Spinal cord (tissue), 9 donors: ENCODE measurements at regions not wholly inside any gene's neighbourhood (a gene's known extent, or its start where the extent isn't known, plus 50 kb on each side); places are given as distances from the start of the nearest gene placed in this dataset.

Experiments used
- DNase-seq, 6 donors: peaks; one replicate each; pipeline versions ENCODE4 v3.0.0 to v3.0.0-alpha.2; 2013 to 2015; ENCODE audit warnings: low spot score in 6 of 6, low read depth in 4 of 6
- H3K27ac ChIP-seq: one replicate; pipeline ENCODE4 v1.5.1; 2013; ENCODE audit warnings: low read depth, low read length, control low read depth
- H3K27me3 ChIP-seq: one replicate; pipeline ENCODE4 v1.6.1; 2013; ENCODE audit warnings: low read length; ENCODE audit not compliant: control insufficient read depth, insufficient read depth
- H3K36me3 ChIP-seq: one replicate; pipeline ENCODE4 v1.6.1; 2013; ENCODE audit warnings: low read length; ENCODE audit not compliant: control insufficient read depth, insufficient read depth
- H3K4me1 ChIP-seq: one replicate; pipeline ENCODE4 v1.6.1; 2013; ENCODE audit warnings: low read length; ENCODE audit not compliant: control insufficient read depth, insufficient read depth
- H3K4me3 ChIP-seq: one replicate; pipeline ENCODE4 v1.5.1; 2013; ENCODE audit warnings: low read depth, low read length, control low read depth
- H3K9me3 ChIP-seq: one replicate; pipeline ENCODE4 v1.6.1; 2013; ENCODE audit warnings: low read length; ENCODE audit not compliant: control insufficient read depth, insufficient read depth
- WGBS: methylation state at CpG from one replicate; pipeline ENCODE4 v1.1.5; 2013; ENCODE audit warnings: missing lambda C conversion rate; ENCODE audit not compliant: insufficient coverage; 5-methylcytosine and 5-hydroxymethylcytosine counted together
- donor health status: healthy.

GRCh38 chr2:121000804-121001203 is 265.1 kb downstream of the GLI2 start:
- Histone ChIP-seq H3K36me3 (no peaks in the 10 kb centered on the region), H3K4me3 (no peak overlapping the region), H3K4me1 (peaks cover 3% of the 10 kb centered on the region), H3K27me3 (no peaks in the 10 kb centered on the region), H3K9me3 (no peaks in the 10 kb centered on the region), H3K27ac (no peak overlapping the region)
- WGBS = 100% methylated on average over 1 of the region's 3 CpGs
- no peak for DNase-seq

GRCh38 chr2:121001641-121002040 is 266.0 kb downstream of the GLI2 start:
- no peak for DNase-seq
- no peak overlapping the region for H3K4me3 ChIP-seq

GRCh38 chr2:121002597-121002996 is 266.9 kb downstream of the GLI2 start:
- peaks cover 6% of the 10 kb centered on the region for H3K4me1 ChIP-seq
- WGBS = 0% methylated on average over 1 of the region's 1 CpG
- no peak overlapping the region for H3K27ac ChIP-seq
- no peak for DNase-seq
- H3K4me3 ChIP-seq = no peak overlapping the region
- H3K36me3 ChIP-seq = no peaks in the 10 kb centered on the region
- H3K27me3 ChIP-seq = no peaks in the 10 kb centered on the region
- H3K9me3 ChIP-seq = no peaks in the 10 kb centered on the region

More at GRCh38 chr2:121001641-121002040, 266.0 kb downstream of the GLI2 start:
- Histone ChIP-seq H3K4me1 (peaks cover 6% of the 10 kb centered on the region), H3K27ac (no peak overlapping the region), H3K27me3 (no peaks in the 10 kb centered on the region), H3K9me3 (no peaks in the 10 kb centered on the region), H3K36me3 (no peaks in the 10 kb centered on the region)

GRCh38 chr2:121003391-121003790 is 267.7 kb downstream of the GLI2 start:
- Histone ChIP-seq H3K9me3 (no peaks in the 10 kb centered on the region), H3K4me1 (peaks cover 6% of the 10 kb centered on the region), H3K36me3 (no peaks in the 10 kb centered on the region), H3K4me3 (no peak overlapping the region), H3K27me3 (no peaks in the 10 kb centered on the region), H3K27ac (no peak overlapping the region)
- DNase-seq = no peak
- WGBS = 89% methylated on average over 5 of the region's 5 CpGs

- no peaks in the 10 kb centered on the region for H3K36me3 ChIP-seq
- no peak overlapping the region for H3K4me3 ChIP-seq
- WGBS = 96% methylated on average over 4 of the region's 5 CpGs
- DNase-seq = no peak
- H3K4me1 ChIP-seq = peaks cover 6% of the 10 kb centered on the region
- H3K9me3 ChIP-seq = no peaks in the 10 kb centered on the region
- H3K27me3 ChIP-seq = no peaks in the 10 kb centered on the region
- no peak overlapping the region for H3K27ac ChIP-seq
Measured at GRCh38 chr2:121004359-121004758, 268.7 kb downstream of the GLI2 start.

GRCh38 chr2:121004950-121005349 is 269.3 kb downstream of the GLI2 start:
- no peaks in the 10 kb centered on the region for H3K36me3 ChIP-seq
- WGBS = 64% methylated on average over 6 of the region's 6 CpGs
- peak in 1 of 6 donors; percentile 25 for DNase-seq
- H3K27me3 ChIP-seq = no peaks in the 10 kb centered on the region
- H3K4me1 ChIP-seq = peaks cover 6% of the 10 kb centered on the region
- H3K27ac ChIP-seq = no peak overlapping the region
- H3K9me3 ChIP-seq = no peaks in the 10 kb centered on the region
- no peak overlapping the region for H3K4me3 ChIP-seq

- peak in 1 of 6 donors; percentile 36 for DNase-seq
- WGBS = 52% methylated on average over 3 of the region's 3 CpGs
Measured at GRCh38 chr2:121005453-121005852, 269.8 kb downstream of the GLI2 start.

GRCh38 chr2:121006743-121007489 is 271.2 kb downstream of the GLI2 start:
- Histone ChIP-seq H3K4me3 (no peak overlapping the region), H3K4me1 (peaks cover 6% of the 10 kb centered on the region), H3K36me3 (no peaks in the 10 kb centered on the region), H3K27ac (no peak overlapping the region), H3K27me3 (no peaks in the 10 kb centered on the region), H3K9me3 (peaks cover 4% of the 10 kb centered on the region)
- 84% methylated on average over 7 of the region's 10 CpGs for WGBS
- DNase-seq = no peak

More at GRCh38 chr2:121005453-121005852, 269.8 kb downstream of the GLI2 start:
- Histone ChIP-seq H3K4me3 (no peak overlapping the region), H3K4me1 (peaks cover 6% of the 10 kb centered on the region), H3K27ac (no peak overlapping the region), H3K9me3 (no peaks in the 10 kb centered on the region), H3K36me3 (no peaks in the 10 kb centered on the region), H3K27me3 (no peaks in the 10 kb centered on the region)

- 100% methylated on average over 1 of the region's 2 CpGs for WGBS
- no peaks in the 10 kb centered on the region for H3K36me3 ChIP-seq
- peaks cover 4% of the 10 kb centered on the region for H3K9me3 ChIP-seq
- H3K27ac ChIP-seq = no peak overlapping the region
- DNase-seq = no peak
- peaks cover 6% of the 10 kb centered on the region for H3K4me1 ChIP-seq
- no peak overlapping the region for H3K4me3 ChIP-seq
- no peaks in the 10 kb centered on the region for H3K27me3 ChIP-seq
Measured at GRCh38 chr2:121007490-121007853, 271.8 kb downstream of the GLI2 start.

GRCh38 chr2:121008975-121009374 is 273.3 kb downstream of the GLI2 start:
- no peak overlapping the region for H3K27ac ChIP-seq
- 81% methylated on average over 5 of the region's 5 CpGs for WGBS
- no peak for DNase-seq

More at GRCh38 chr2:121008975-121009374, 273.3 kb downstream of the GLI2 start:
- H3K4me3 ChIP-seq = no peak overlapping the region
- no peaks in the 10 kb centered on the region for H3K27me3 ChIP-seq
- no peaks in the 10 kb centered on the region for H3K36me3 ChIP-seq
- H3K9me3 ChIP-seq = peaks cover 4% of the 10 kb centered on the region
- H3K4me1 ChIP-seq = peaks cover 6% of the 10 kb centered on the region
